Stomach (tissue), 8 donors: ENCODE measurements at regions not wholly inside any gene's neighbourhood (a gene's known extent, or its start where the extent isn't known, plus 50 kb on each side); places are given as distances from the start of the nearest gene placed in this dataset.

Experiments used
- DNase-seq, 2 donors: peaks; one replicate each; pipeline versions ENCODE4 v3.0.0 to v3.0.0-alpha.2; 2013 to 2019
- H3K27ac ChIP-seq, 5 donors: fragments of 200-600 bp in 4 of 5; sonication (generic) in 4 of 5; one replicate each; pipeline ENCODE4 v1.5.1; 2013 to 2019; ENCODE audit warnings: mild to moderate bottlenecking in 1 of 5, moderate library complexity in 1 of 5
- H3K27me3 ChIP-seq, 3 donors: fragments of 200-600 bp; sonication (generic); one replicate each; pipeline ENCODE4 v1.5.1; 2017 to 2019; ENCODE audit warnings: mixed run types in 1 of 3
- H3K36me3 ChIP-seq, 4 donors: fragments of 200-600 bp; sonication (generic); 1 replicate in 3 of 4; 2 replicates in 1 of 4; pipeline ENCODE4 v1.5.1; 2016 to 2019
- H3K4me1 ChIP-seq, 4 donors: fragments of 200-600 bp; sonication (generic); one replicate each; pipeline ENCODE4 v1.5.1; 2016 to 2019
- H3K4me3 ChIP-seq, 4 donors: fragments of 200-600 bp; sonication (generic) in 3 of 4; one replicate each; pipeline ENCODE4 v1.5.1; 2016 to 2019; ENCODE audit warnings: mild to moderate bottlenecking in 1 of 4
- H3K9me3 ChIP-seq, 4 donors: fragments of 200-600 bp; sonication (generic); one replicate each; pipeline ENCODE4 v1.5.1; 2016 to 2019
- EP300 ChIP-seq: sonication (generic); formaldehyde crosslinking; IDR thresholded peaks from one replicate; pipeline ENCODE4 v1.6.1; 2017; ENCODE audit warnings: antibody characterized with exemption
- POLR2A ChIP-seq, 4 donors: fragments of 450-650 bp; IDR thresholded peaks; one replicate each; pipeline ENCODE4 v1.6.1; 2016; ENCODE audit warnings: antibody characterized with exemption in 4 of 4, control low read depth in 2 of 4, mild to moderate bottlenecking in 1 of 4, moderate library complexity in 1 of 4
- POLR2AphosphoS5 ChIP-seq, 3 donors: sonication (generic); formaldehyde crosslinking; IDR thresholded peaks; one replicate each; pipeline ENCODE4 v1.6.1; 2016; ENCODE audit warnings: antibody characterized with exemption in 3 of 3
- WGBS, 5 donors: extraction: QIAGEN DNeasy Blood & Tissue Kit in 3 of 5; methylation state at CpG; one replicate each; pipeline versions ENCODE4 v1.1.5 to v1.1.7; 2013 to 2018; 5-methylcytosine and 5-hydroxymethylcytosine counted together
- intact Hi-C: fragments of 100-400 bp; cut with DNase I; formaldehyde crosslinking; loops from one replicate; pipeline ENCODE4 v1.15.1; 2023; ENCODE audit warnings: low total_unique reads
- TF ChIP-seq, protein P1 (sequence below), 7 experiments: fragments of 450-650 bp in 4 of 7; fragments of 200-600 bp in 3 of 7; sonication (generic) in 3 of 7; IDR thresholded peaks; one replicate each; pipeline ENCODE4 v1.5.1; 2016 to 2019; ENCODE audit warnings: antibody characterized with exemption in 7 of 7, control low read depth in 2 of 7, mild to moderate bottlenecking in 1 of 7
- donor health status: healthy with polysubstance abuse.
- donor health status: Bipolar disorder and iron deficiency.
- donor health status: healthy.

DNA sequence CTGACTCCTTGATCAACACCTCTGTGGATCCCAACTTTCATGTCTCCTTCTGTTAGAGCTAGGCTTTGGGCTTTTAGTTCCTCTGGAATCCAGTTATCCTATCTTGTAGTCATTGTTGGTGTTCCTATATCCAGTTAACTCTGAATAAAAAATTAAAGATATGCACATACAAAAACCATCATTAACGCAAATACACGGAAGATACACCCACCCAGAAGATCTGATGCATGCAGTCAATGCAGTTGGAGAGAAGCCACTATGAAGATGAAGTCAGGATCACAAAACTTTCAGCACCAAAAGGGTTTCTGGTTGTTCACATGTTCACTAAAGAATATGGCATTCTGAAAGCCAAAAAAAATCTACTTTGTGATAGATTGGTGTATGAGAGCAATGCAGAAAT lies 123.6 kb upstream of the LHX8 start:
- WGBS, 5 donors: 72 to 88% (median 82%) methylated on average over 2 of the region's 2 CpGs
- TF ChIP-seq POLR2AphosphoS5 (IDR thresholded peaks at IDR 0.05) (no peak), EP300 (no peak), POLR2A (IDR thresholded peaks at IDR 0.05) (no peak)
- TF ChIP-seq, protein P1, sequence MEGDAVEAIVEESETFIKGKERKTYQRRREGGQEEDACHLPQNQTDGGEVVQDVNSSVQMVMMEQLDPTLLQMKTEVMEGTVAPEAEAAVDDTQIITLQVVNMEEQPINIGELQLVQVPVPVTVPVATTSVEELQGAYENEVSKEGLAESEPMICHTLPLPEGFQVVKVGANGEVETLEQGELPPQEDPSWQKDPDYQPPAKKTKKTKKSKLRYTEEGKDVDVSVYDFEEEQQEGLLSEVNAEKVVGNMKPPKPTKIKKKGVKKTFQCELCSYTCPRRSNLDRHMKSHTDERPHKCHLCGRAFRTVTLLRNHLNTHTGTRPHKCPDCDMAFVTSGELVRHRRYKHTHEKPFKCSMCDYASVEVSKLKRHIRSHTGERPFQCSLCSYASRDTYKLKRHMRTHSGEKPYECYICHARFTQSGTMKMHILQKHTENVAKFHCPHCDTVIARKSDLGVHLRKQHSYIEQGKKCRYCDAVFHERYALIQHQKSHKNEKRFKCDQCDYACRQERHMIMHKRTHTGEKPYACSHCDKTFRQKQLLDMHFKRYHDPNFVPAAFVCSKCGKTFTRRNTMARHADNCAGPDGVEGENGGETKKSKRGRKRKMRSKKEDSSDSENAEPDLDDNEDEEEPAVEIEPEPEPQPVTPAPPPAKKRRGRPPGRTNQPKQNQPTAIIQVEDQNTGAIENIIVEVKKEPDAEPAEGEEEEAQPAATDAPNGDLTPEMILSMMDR (IDR thresholded peaks at IDR 0.05): no peak
- no peak for DNase-seq
- H3K36me3 ChIP-seq: no peaks in the 10 kb centered on the region
- no peaks in the 10 kb centered on the region for H3K4me1 ChIP-seq
- peaks cover 0 to 7% (median 0%) of the 10 kb centered on the region in 4 donors for H3K9me3 ChIP-seq
- H3K27me3 ChIP-seq: no peaks in the 10 kb centered on the region
- intact Hi-C loops: no loop called here
- no peak overlapping the region for H3K4me3 ChIP-seq
- H3K27ac ChIP-seq: no peak overlapping the region

DNA sequence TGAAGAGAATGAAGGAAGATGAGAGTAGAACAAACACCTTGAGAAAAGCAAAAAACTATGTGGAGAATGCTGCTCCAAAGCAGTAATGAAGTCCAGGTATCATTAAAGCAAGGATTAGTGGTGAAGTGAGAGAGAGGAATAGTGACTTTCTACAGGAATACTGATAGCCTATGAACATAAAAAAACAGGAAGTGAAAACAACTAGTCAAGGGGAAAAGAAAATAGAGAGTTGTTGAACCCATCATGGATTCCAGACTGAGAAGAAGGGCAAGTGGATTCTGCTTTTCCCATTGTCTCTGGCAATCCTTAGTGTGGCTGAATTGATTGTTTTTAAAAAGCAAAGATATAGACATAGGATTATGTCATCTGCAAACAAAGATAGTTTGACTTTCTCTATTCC lies 119.9 kb upstream of the LHX8 start:
- no peak for DNase-seq
- Histone ChIP-seq H3K27me3 (no peaks in the 10 kb centered on the region), H3K9me3 (peaks cover 0 to 7% (median 0%) of the 10 kb centered on the region in 4 donors), H3K36me3 (no peaks in the 10 kb centered on the region), H3K4me1 (no peaks in the 10 kb centered on the region), H3K4me3 (no peak overlapping the region), H3K27ac (no peak overlapping the region)
- intact Hi-C loops: no loop called here
- TF ChIP-seq, protein P1 (IDR thresholded peaks at IDR 0.05): no peak
- TF ChIP-seq POLR2A (IDR thresholded peaks at IDR 0.05) (no peak), POLR2AphosphoS5 (IDR thresholded peaks at IDR 0.05) (no peak), EP300 (no peak)

DNA sequence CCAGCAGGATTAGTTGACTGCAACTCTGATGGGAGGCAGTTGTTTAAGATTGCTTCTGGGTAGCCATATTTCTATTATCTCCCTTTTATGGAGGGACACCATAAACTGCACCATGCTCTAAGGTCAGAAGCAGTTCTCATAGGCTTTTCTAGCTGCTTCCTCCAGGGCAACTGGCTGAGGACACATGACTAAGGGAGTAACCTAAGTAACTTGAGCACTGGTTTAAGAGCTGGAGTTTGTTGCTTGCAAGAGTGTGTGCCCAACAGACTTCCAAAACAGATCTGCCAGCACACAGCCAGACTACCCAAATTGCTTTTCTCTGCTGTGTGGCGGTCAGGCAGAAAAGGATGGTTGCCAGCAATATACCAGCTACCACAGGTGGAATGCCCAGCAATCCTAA lies 111.2 kb upstream of the LHX8 start:
- Histone ChIP-seq H3K9me3 (peaks cover 0 to 17% (median 2%) of the 10 kb centered on the region in 4 donors), H3K36me3 (no peaks in the 10 kb centered on the region), H3K27ac (no peak overlapping the region), H3K27me3 (no peaks in the 10 kb centered on the region), H3K4me3 (no peak overlapping the region), H3K4me1 (no peaks in the 10 kb centered on the region)
- WGBS, 5 donors: 89 to 100% (median 90%) methylated on average over 1 of the region's 1 CpG
- intact Hi-C loops: no loop called here
- no peak for DNase-seq
- TF ChIP-seq POLR2A (IDR thresholded peaks at IDR 0.05): no peak
- no peak for TF ChIP-seq EP300
- no peak for TF ChIP-seq POLR2AphosphoS5 (IDR thresholded peaks at IDR 0.05)
- TF ChIP-seq, protein P1 (IDR thresholded peaks at IDR 0.05): no peak

GRCh38 chr1:75034376-75034775 lies 99.8 kb upstream of the LHX8 start:
- no peak for DNase-seq
- TF ChIP-seq, protein P1 (IDR thresholded peaks at IDR 0.05): no peak
- no peak for TF ChIP-seq EP300
- Histone ChIP-seq H3K9me3 (peaks cover 0 to 75% (median 35%) of the 10 kb centered on the region in 4 donors), H3K27me3 (no peaks in the 10 kb centered on the region), H3K36me3 (no peaks in the 10 kb centered on the region), H3K4me3 (no peak overlapping the region), H3K4me1 (no peaks in the 10 kb centered on the region), H3K27ac (no peak overlapping the region)
- intact Hi-C loops: no loop called here
- WGBS, 5 donors: 42 to 60% (median 53%) methylated on average over 3 of the region's 3 CpGs

GRCh38 chr1:75035536-75035935 lies 98.7 kb upstream of the LHX8 start:
- H3K9me3 ChIP-seq: peaks cover 0 to 78% (median 46%) of the 10 kb centered on the region in 4 donors
- TF ChIP-seq, protein P1 (IDR thresholded peaks at IDR 0.05): no peak
- TF ChIP-seq POLR2A (IDR thresholded peaks at IDR 0.05) (no peak), POLR2AphosphoS5 (IDR thresholded peaks at IDR 0.05) (no peak), EP300 (no peak)
- no peaks in the 10 kb centered on the region for H3K4me1 ChIP-seq
- no peaks in the 10 kb centered on the region for H3K27me3 ChIP-seq
- H3K4me3 ChIP-seq: no peak overlapping the region
- no peak overlapping the region for H3K27ac ChIP-seq
- intact Hi-C loops: no loop called here
- WGBS, 5 donors: 72 to 88% (median 81%) methylated on average over 4 of the region's 4 CpGs
- no peak for DNase-seq
- no peaks in the 10 kb centered on the region for H3K36me3 ChIP-seq
